IPS-15b (cell line): ENCODE measurements at regions not wholly inside any gene's neighbourhood (a gene's known extent, or its start where the extent isn't known, plus 50 kb on each side); places are given as distances from the start of the nearest gene placed in this dataset.
"Not testable (repeated sequence)": the region's sequence is repeated elsewhere in the genome, so short reads cannot be mapped to it uniquely, and the experiment has no call there.

ENCODE experiments used
- H3K27me3 ChIP-seq: one replicate; pipeline ENCODE4 v1.6.1; 2013; ENCODE audit warnings: low read length; ENCODE audit not compliant: control insufficient read depth, insufficient read depth
- H3K36me3 ChIP-seq: one replicate; pipeline ENCODE4 v1.6.1; 2013; ENCODE audit warnings: low read length; ENCODE audit not compliant: control insufficient read depth, insufficient read depth
- H3K4me1 ChIP-seq: one replicate; pipeline ENCODE4 v1.6.1; 2013; ENCODE audit warnings: mild to moderate bottlenecking, low read length; ENCODE audit not compliant: control insufficient read depth, insufficient read depth
- H3K4me3 ChIP-seq: one replicate; pipeline ENCODE4 v1.5.1; 2013; ENCODE audit warnings: low read depth, low read length
- H3K9ac ChIP-seq: one replicate; pipeline ENCODE4 v1.6.1; 2013; ENCODE audit warnings: low read depth, mild to moderate bottlenecking, low read length
- H3K9me3 ChIP-seq: one replicate; pipeline ENCODE4 v1.6.1; 2013; ENCODE audit warnings: mild to moderate bottlenecking, low read length; ENCODE audit not compliant: control insufficient read depth, insufficient read depth

GRCh38 chr4:28514766-28515165 is 1654.1 kb downstream of the STIM2 start:
- not testable (repeated sequence) for H3K4me3 ChIP-seq, H3K36me3 ChIP-seq, H3K27me3 ChIP-seq, H3K9me3 ChIP-seq, H3K4me1 ChIP-seq, H3K9ac ChIP-seq

- Histone ChIP-seq H3K27me3 (no peaks in the 10 kb centered on the region), H3K4me3 (no peak overlapping the region), H3K36me3 (no peaks in the 10 kb centered on the region), H3K9me3 (no peaks in the 10 kb centered on the region), H3K9ac (no peak overlapping the region), H3K4me1 (no peaks in the 10 kb centered on the region)
Measured at GRCh38 chr4:28518561-28519165, 1658.0 kb downstream of the STIM2 start.

- no peaks in the 10 kb centered on the region for H3K27me3 ChIP-seq
- no peak overlapping the region for H3K9ac ChIP-seq
- H3K4me1 ChIP-seq, result no peaks in the 10 kb centered on the region
- H3K36me3 ChIP-seq, result no peaks in the 10 kb centered on the region
- H3K4me3 ChIP-seq, result no peak overlapping the region
- no peaks in the 10 kb centered on the region for H3K9me3 ChIP-seq
Measured at GRCh38 chr4:28523681-28524190, 1663.1 kb downstream of the STIM2 start.

GRCh38 chr4:28536124-28536523 is 1675.5 kb downstream of the STIM2 start:
- Histone ChIP-seq H3K4me3 (no peak overlapping the region), H3K9me3 (no peaks in the 10 kb centered on the region), H3K36me3 (no peaks in the 10 kb centered on the region), H3K4me1 (no peaks in the 10 kb centered on the region), H3K27me3 (no peaks in the 10 kb centered on the region), H3K9ac (no peak overlapping the region)

- Histone ChIP-seq H3K36me3 (no peaks in the 10 kb centered on the region), H3K4me1 (no peaks in the 10 kb centered on the region), H3K27me3 (no peaks in the 10 kb centered on the region), H3K9me3 (no peaks in the 10 kb centered on the region), H3K4me3 (no peak overlapping the region), H3K9ac (no peak overlapping the region)
Measured at GRCh38 chr4:28545986-28546385, 1685.3 kb downstream of the STIM2 start.

- H3K4me3 ChIP-seq, result no peak overlapping the region
- no peaks in the 10 kb centered on the region for H3K4me1 ChIP-seq
- no peaks in the 10 kb centered on the region for H3K36me3 ChIP-seq
- H3K27me3 ChIP-seq, result no peaks in the 10 kb centered on the region
- H3K9me3 ChIP-seq, result no peaks in the 10 kb centered on the region
- no peak overlapping the region for H3K9ac ChIP-seq
Measured at GRCh38 chr4:28548136-28548535, 1687.5 kb downstream of the STIM2 start.

- Histone ChIP-seq H3K36me3 (no peaks in the 10 kb centered on the region), H3K9ac (no peak overlapping the region), H3K9me3 (no peaks in the 10 kb centered on the region), H3K4me1 (no peaks in the 10 kb centered on the region), H3K27me3 (no peaks in the 10 kb centered on the region), H3K4me3 (no peak overlapping the region)
Measured at GRCh38 chr4:28548594-28548993, 1688.0 kb downstream of the STIM2 start.

- Histone ChIP-seq H3K27me3 (no peaks in the 10 kb centered on the region), H3K4me1 (no peaks in the 10 kb centered on the region), H3K36me3 (no peaks in the 10 kb centered on the region), H3K9me3 (no peaks in the 10 kb centered on the region), H3K4me3 (no peak overlapping the region), H3K9ac (no peak overlapping the region)
Measured at GRCh38 chr4:28555866-28556265, 1695.2 kb downstream of the STIM2 start.

GRCh38 chr4:28557755-28558154 is 1697.1 kb downstream of the STIM2 start:
- no peak overlapping the region for H3K9ac ChIP-seq
- H3K4me1 ChIP-seq, result no peaks in the 10 kb centered on the region
- H3K4me3 ChIP-seq, result no peak overlapping the region
- no peaks in the 10 kb centered on the region for H3K9me3 ChIP-seq
- no peaks in the 10 kb centered on the region for H3K27me3 ChIP-seq
- no peaks in the 10 kb centered on the region for H3K36me3 ChIP-seq

GRCh38 chr4:28558895-28559294 is 1698.3 kb downstream of the STIM2 start:
- Histone ChIP-seq H3K4me1 (no peaks in the 10 kb centered on the region), H3K27me3 (no peaks in the 10 kb centered on the region), H3K4me3 (no peak overlapping the region), H3K9ac (no peak overlapping the region), H3K9me3 (no peaks in the 10 kb centered on the region), H3K36me3 (no peaks in the 10 kb centered on the region)

GRCh38 chr4:28562913-28563312 is 1702.3 kb downstream of the STIM2 start:
- Histone ChIP-seq H3K36me3 (no peaks in the 10 kb centered on the region), H3K4me1 (no peaks in the 10 kb centered on the region), H3K9me3 (no peaks in the 10 kb centered on the region), H3K4me3 (no peak overlapping the region), H3K9ac (no peak overlapping the region), H3K27me3 (no peaks in the 10 kb centered on the region)

- Histone ChIP-seq H3K36me3 (no peaks in the 10 kb centered on the region), H3K9ac (no peak overlapping the region), H3K4me1 (no peaks in the 10 kb centered on the region), H3K9me3 (no peaks in the 10 kb centered on the region), H3K27me3 (no peaks in the 10 kb centered on the region), H3K4me3 (no peak overlapping the region)
Measured at GRCh38 chr4:28565396-28565795, 1704.8 kb downstream of the STIM2 start.
